ENCODE measurements at regions not wholly inside any gene's neighbourhood (a gene's known extent, or its start where the extent isn't known, plus 50 kb on each side); places are given as distances from the start of the nearest gene placed in this dataset.

- no peak overlapping the region for H3K4me3 ChIP-seq
- no peak for DNase-seq (ENCODE audit: low spot score)
- no peaks in the 10 kb centered on the region for H3K27me3 ChIP-seq (replicated peaks; ENCODE audit: insufficient read depth)
- no peak for ATAC-seq (ENCODE audit: insufficient number of reproducible peaks, low FRiP score, low read depth)
- no peaks in the 10 kb centered on the region for H3K4me1 ChIP-seq (ENCODE audit: control insufficient read depth in 1 of 2, low read depth in 2 of 2)
- no peak for TF ChIP-seq CTCF (IDR thresholded peaks at IDR 0.05)
- no peaks in the 10 kb centered on the region for H3K36me3 ChIP-seq
- no peak overlapping the region for H3K27ac ChIP-seq
- no peaks in the 10 kb centered on the region for H3K9me3 ChIP-seq
Measured at GRCh38 chr22:49481659-49482399, 345.8 kb downstream of the BRD1 start.

GRCh38 chr22:49480896-49481658 is 346.6 kb downstream of the BRD1 start:
- no peaks in the 10 kb centered on the region for H3K36me3 ChIP-seq
- H3K4me3 ChIP-seq, result no peak overlapping the region
- H3K4me1 ChIP-seq (ENCODE audit: control insufficient read depth in 1 of 2, low read depth in 2 of 2), result no peaks in the 10 kb centered on the region
- DNase-seq (ENCODE audit: low spot score), result no peak
- no peaks in the 10 kb centered on the region for H3K9me3 ChIP-seq
- H3K27me3 ChIP-seq (replicated peaks; ENCODE audit: insufficient read depth), result no peaks in the 10 kb centered on the region
- ATAC-seq (ENCODE audit: insufficient number of reproducible peaks, low FRiP score, low read depth), result no peak
- no peak overlapping the region for H3K27ac ChIP-seq
- TF ChIP-seq CTCF (IDR thresholded peaks at IDR 0.05), result no peak

GRCh38 chr22:49480331-49480730 is 347.3 kb downstream of the BRD1 start:
- TF ChIP-seq CTCF (IDR thresholded peaks at IDR 0.05), result no peak
- no peaks in the 10 kb centered on the region for H3K27me3 ChIP-seq (replicated peaks; ENCODE audit: insufficient read depth)
- no peak for ATAC-seq (ENCODE audit: insufficient number of reproducible peaks, low FRiP score, low read depth)
- H3K36me3 ChIP-seq, result no peaks in the 10 kb centered on the region
- no peak overlapping the region for H3K27ac ChIP-seq
- H3K4me3 ChIP-seq, result no peak overlapping the region
- no peak for DNase-seq (ENCODE audit: low spot score)
- no peaks in the 10 kb centered on the region for H3K9me3 ChIP-seq
- H3K4me1 ChIP-seq (ENCODE audit: control insufficient read depth in 1 of 2, low read depth in 2 of 2), result no peaks in the 10 kb centered on the region

GRCh38 chr22:49479566-49479965 is 348.1 kb downstream of the BRD1 start:
- no peak for DNase-seq (ENCODE audit: low spot score)
- Histone ChIP-seq H3K4me1 (ENCODE audit: control insufficient read depth in 1 of 2, low read depth in 2 of 2) (no peaks in the 10 kb centered on the region), H3K9me3 (no peaks in the 10 kb centered on the region), H3K4me3 (no peak overlapping the region), H3K27ac (no peak overlapping the region), H3K27me3 (replicated peaks; ENCODE audit: insufficient read depth) (no peaks in the 10 kb centered on the region), H3K36me3 (no peaks in the 10 kb centered on the region)
- no peak for TF ChIP-seq CTCF (IDR thresholded peaks at IDR 0.05)
- no peak for ATAC-seq (ENCODE audit: insufficient number of reproducible peaks, low FRiP score, low read depth)

- DNase-seq (ENCODE audit: low spot score) (no peak), ATAC-seq (ENCODE audit: insufficient number of reproducible peaks, low FRiP score, low read depth) (no peak)
- no peaks in the 10 kb centered on the region for H3K4me1 ChIP-seq (ENCODE audit: control insufficient read depth in 1 of 2, low read depth in 2 of 2)
- no peaks in the 10 kb centered on the region for H3K27me3 ChIP-seq (replicated peaks; ENCODE audit: insufficient read depth)
- H3K9me3 ChIP-seq, result no peaks in the 10 kb centered on the region
- no peak for TF ChIP-seq CTCF (IDR thresholded peaks at IDR 0.05)
- H3K36me3 ChIP-seq, result no peaks in the 10 kb centered on the region
- no peak overlapping the region for H3K27ac ChIP-seq
- no peak overlapping the region for H3K4me3 ChIP-seq
Measured at GRCh38 chr22:49476800-49477400, 350.8 kb downstream of the BRD1 start.
